ENCODE measurements at regions not wholly inside any gene's neighbourhood (a gene's known extent, or its start where the extent isn't known, plus 50 kb on each side); places are given as distances from the start of the nearest gene placed in this dataset.

- TF ChIP-seq CTCF (IDR thresholded peaks at IDR 0.05) (no peak), POLR2A (IDR thresholded peaks at IDR 0.05) (no peak)
These were observed 54.8 kb upstream of the DOCK10 start for GRCh38 chr2:225097035-225097434.

Data from thyroid gland (tissue), 4 donors.